Osteocyte (in vitro differentiated cells): ENCODE measurements at regions not wholly inside any gene's neighbourhood (a gene's known extent, or its start where the extent isn't known, plus 50 kb on each side); places are given as distances from the start of the nearest gene placed in this dataset.
A peak's percentile ranks its signal among the peaks of the same experiment; 100 is the strongest.

Experiments
- DNase-seq: peaks from one replicate; pipeline ENCODE4 v3.0.0; 2021; ENCODE audit warnings: mixed read lengths; ENCODE audit not compliant: unreplicated experiment; ENCODE audit errors: extremely low spot score
- H3K27ac Mint-ChIP-seq: one replicate; pipeline ENCODE4 v1.8.0; 2021; ENCODE audit warnings: mild to moderate bottlenecking, mixed read lengths; ENCODE audit not compliant: unreplicated experiment
- H3K27me3 Mint-ChIP-seq: one replicate; pipeline ENCODE4 v1.8.0; 2021; ENCODE audit warnings: mixed read lengths; ENCODE audit not compliant: unreplicated experiment
- H3K36me3 Mint-ChIP-seq: one replicate; pipeline ENCODE4 v1.8.0; 2021; ENCODE audit warnings: mixed read lengths; ENCODE audit not compliant: unreplicated experiment
- H3K4me1 Mint-ChIP-seq: one replicate; pipeline ENCODE4 v1.8.0; 2021; ENCODE audit warnings: mixed read lengths; ENCODE audit not compliant: unreplicated experiment
- H3K4me3 Mint-ChIP-seq: one replicate; pipeline ENCODE4 v1.8.0; 2021; ENCODE audit warnings: mild to moderate bottlenecking, moderate library complexity, mixed read lengths; ENCODE audit not compliant: unreplicated experiment
- H3K9me3 Mint-ChIP-seq: one replicate; pipeline ENCODE4 v1.8.0; 2021; ENCODE audit warnings: mixed read lengths; ENCODE audit not compliant: unreplicated experiment
- CTCF ChIP-seq: fragments of 200-600 bp; sonication (generic); IDR thresholded peaks from 2 replicates; pipeline ENCODE4 v1.5.0; 2021; ENCODE audit warnings: antibody characterized with exemption, mild to moderate bottlenecking, moderate library complexity

- Mint-ChIP-seq H3K4me1 (peaks cover 13% of the 10 kb centered on the region), H3K9me3 (no peaks in the 10 kb centered on the region), H3K27me3 (peaks cover 21% of the 10 kb centered on the region), H3K36me3 (no peaks in the 10 kb centered on the region), H3K4me3 (no peak overlapping the region), H3K27ac (no peak overlapping the region)
- no peak for DNase-seq
- TF ChIP-seq CTCF: no peak
These were observed 374.9 kb upstream of the TECRL start for GRCh38 chr4:64784125-64784524.

- no peaks in the 10 kb centered on the region for H3K36me3 Mint-ChIP-seq
- no peak overlapping the region for H3K4me3 Mint-ChIP-seq
- H3K4me1 Mint-ChIP-seq: peaks cover 13% of the 10 kb centered on the region
- H3K9me3 Mint-ChIP-seq: no peaks in the 10 kb centered on the region
- H3K27ac Mint-ChIP-seq: no peak overlapping the region
- TF ChIP-seq CTCF: peak; percentile 81
- H3K27me3 Mint-ChIP-seq: peaks cover 27% of the 10 kb centered on the region
- no peak for DNase-seq
These were observed 372.6 kb upstream of the TECRL start for GRCh38 chr4:64781737-64782326.

DNA sequence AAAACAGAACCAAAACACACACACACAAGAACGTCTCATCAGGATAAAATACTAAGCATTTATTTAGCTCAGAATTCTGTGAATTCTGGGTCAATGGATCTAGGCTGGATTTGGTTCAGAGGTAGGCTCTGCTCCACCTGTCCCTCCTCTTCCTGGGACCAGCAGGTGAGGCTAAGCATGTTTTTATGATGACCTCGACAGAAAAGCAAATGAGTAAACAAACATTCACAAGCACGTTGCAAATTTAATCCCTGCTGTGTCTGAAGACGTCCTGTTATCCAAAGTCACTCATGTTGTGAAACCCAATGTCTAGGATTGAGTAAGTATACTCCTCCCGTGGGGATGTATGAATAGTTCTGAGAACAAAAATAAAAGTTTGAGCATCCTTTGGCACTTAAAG is 371.4 kb upstream of the TECRL start:
- TF ChIP-seq CTCF: no peak
- peaks cover 13% of the 10 kb centered on the region for H3K4me1 Mint-ChIP-seq
- no peaks in the 10 kb centered on the region for H3K9me3 Mint-ChIP-seq
- no peak overlapping the region for H3K27ac Mint-ChIP-seq
- no peaks in the 10 kb centered on the region for H3K36me3 Mint-ChIP-seq
- no peak for DNase-seq
- H3K27me3 Mint-ChIP-seq: peaks cover 23% of the 10 kb centered on the region
- no peak overlapping the region for H3K4me3 Mint-ChIP-seq

GRCh38 chr4:64777286-64777685 is 368.0 kb upstream of the TECRL start:
- H3K4me3 Mint-ChIP-seq: no peak overlapping the region
- no peak for DNase-seq
- no peaks in the 10 kb centered on the region for H3K36me3 Mint-ChIP-seq
- TF ChIP-seq CTCF: no peak
- no peaks in the 10 kb centered on the region for H3K9me3 Mint-ChIP-seq
- H3K27me3 Mint-ChIP-seq: peaks cover 25% of the 10 kb centered on the region
- no peak overlapping the region for H3K27ac Mint-ChIP-seq
- H3K4me1 Mint-ChIP-seq: peaks cover 3% of the 10 kb centered on the region

GRCh38 chr4:64776820-64777219 is 367.6 kb upstream of the TECRL start:
- H3K36me3 Mint-ChIP-seq: no peaks in the 10 kb centered on the region
- H3K27ac Mint-ChIP-seq: no peak overlapping the region
- peaks cover under 1% of the 10 kb centered on the region for H3K4me1 Mint-ChIP-seq

More at GRCh38 chr4:64776820-64777219, 367.6 kb upstream of the TECRL start:
- H3K9me3 Mint-ChIP-seq: no peaks in the 10 kb centered on the region
- DNase-seq: no peak
- H3K4me3 Mint-ChIP-seq: no peak overlapping the region
- no peak for TF ChIP-seq CTCF
- peaks cover 25% of the 10 kb centered on the region for H3K27me3 Mint-ChIP-seq
